ENCODE measurements at regions not wholly inside any gene's neighbourhood (a gene's known extent, or its start where the extent isn't known, plus 50 kb on each side); places are given as distances from the start of the nearest gene placed in this dataset.

- Mint-ChIP-seq H3K27me3 (no peaks in the 10 kb centered on the region), H3K27ac (no peak overlapping the region), H3K4me3 (no peak overlapping the region), H3K9me3 (no peaks in the 10 kb centered on the region), H3K4me1 (ENCODE audit: low read depth) (no peaks in the 10 kb centered on the region), H3K36me3 (ENCODE audit: low read depth) (no peaks in the 10 kb centered on the region)
- DNase-seq (no peak), ATAC-seq (no peak)
- CTCF ChIA-PET: no interaction called here
- POLR2A ChIA-PET: no interaction called here
- intact Hi-C loops (cut with micrococcal nuclease): no loop called here
- TF ChIP-seq CTCF (IDR thresholded peaks at IDR 0.05): no peak
Measured at GRCh38 chr5:124088289-124089032, 576.5 kb downstream of the CSNK1G3 start.

- no peaks in the 10 kb centered on the region for H3K36me3 Mint-ChIP-seq (ENCODE audit: low read depth)
Measured at GRCh38 chr5:124087752-124088151, 575.8 kb downstream of the CSNK1G3 start.

GRCh38 chr5:124080256-124080655 lies 568.3 kb downstream of the CSNK1G3 start:
- Mint-ChIP-seq H3K27me3 (no peaks in the 10 kb centered on the region), H3K27ac (no peak overlapping the region), H3K9me3 (peaks cover 5% of the 10 kb centered on the region), H3K4me3 (no peak overlapping the region), H3K4me1 (ENCODE audit: low read depth) (no peaks in the 10 kb centered on the region), H3K36me3 (ENCODE audit: low read depth) (no peaks in the 10 kb centered on the region)
- DNase-seq (no peak), ATAC-seq (no peak)
- CTCF ChIA-PET: no interaction called here
- POLR2A ChIA-PET: no interaction called here
- TF ChIP-seq CTCF (IDR thresholded peaks at IDR 0.05): no peak
- intact Hi-C loops (cut with micrococcal nuclease): no loop called here

More at GRCh38 chr5:124087752-124088151, 575.8 kb downstream of the CSNK1G3 start:
- POLR2A ChIA-PET: no interaction called here
- Mint-ChIP-seq H3K27me3 (no peaks in the 10 kb centered on the region), H3K9me3 (no peaks in the 10 kb centered on the region), H3K4me1 (ENCODE audit: low read depth) (no peaks in the 10 kb centered on the region), H3K4me3 (no peak overlapping the region), H3K27ac (no peak overlapping the region)
- TF ChIP-seq CTCF (IDR thresholded peaks at IDR 0.05): no peak
- DNase-seq (no peak), ATAC-seq (no peak)
- CTCF ChIA-PET: no interaction called here
- intact Hi-C loops (cut with micrococcal nuclease): no loop called here

- H3K36me3 Mint-ChIP-seq (ENCODE audit: low read depth): no peaks in the 10 kb centered on the region
- TF ChIP-seq CTCF (IDR thresholded peaks at IDR 0.05): no peak
- CTCF ChIA-PET: no interaction called here
Measured at GRCh38 chr5:124079062-124079461, 567.1 kb downstream of the CSNK1G3 start.

GRCh38 chr5:124074500-124074899 lies 562.5 kb downstream of the CSNK1G3 start:
- Mint-ChIP-seq H3K27me3 (no peaks in the 10 kb centered on the region), H3K4me3 (no peak overlapping the region), H3K36me3 (ENCODE audit: low read depth) (no peaks in the 10 kb centered on the region), H3K27ac (no peak overlapping the region), H3K9me3 (peaks cover 9% of the 10 kb centered on the region), H3K4me1 (ENCODE audit: low read depth) (no peaks in the 10 kb centered on the region)
- TF ChIP-seq CTCF (IDR thresholded peaks at IDR 0.05): no peak
- ATAC-seq (no peak), DNase-seq (no peak)
- intact Hi-C loops (cut with micrococcal nuclease): no loop called here
- CTCF ChIA-PET: no interaction called here
- POLR2A ChIA-PET: no interaction called here

More at GRCh38 chr5:124079062-124079461, 567.1 kb downstream of the CSNK1G3 start:
- Mint-ChIP-seq H3K27ac (no peak overlapping the region), H3K4me3 (no peak overlapping the region), H3K27me3 (no peaks in the 10 kb centered on the region), H3K4me1 (ENCODE audit: low read depth) (no peaks in the 10 kb centered on the region), H3K9me3 (peaks cover 9% of the 10 kb centered on the region)
- DNase-seq: no peak
- ATAC-seq: no peak
- intact Hi-C loops (cut with micrococcal nuclease): no loop called here
- POLR2A ChIA-PET: no interaction called here
